Right hindlimb (tissue), 1 donor: ENCODE measurements at regions not wholly inside any gene's neighbourhood (a gene's known extent, or its start where the extent isn't known, plus 50 kb on each side); places are given as distances from the start of the nearest gene placed in this dataset.

Experiments
- DNase-seq: peaks from one replicate; pipeline ENCODE4 v3.0.0-alpha.2; 2018

DNA sequence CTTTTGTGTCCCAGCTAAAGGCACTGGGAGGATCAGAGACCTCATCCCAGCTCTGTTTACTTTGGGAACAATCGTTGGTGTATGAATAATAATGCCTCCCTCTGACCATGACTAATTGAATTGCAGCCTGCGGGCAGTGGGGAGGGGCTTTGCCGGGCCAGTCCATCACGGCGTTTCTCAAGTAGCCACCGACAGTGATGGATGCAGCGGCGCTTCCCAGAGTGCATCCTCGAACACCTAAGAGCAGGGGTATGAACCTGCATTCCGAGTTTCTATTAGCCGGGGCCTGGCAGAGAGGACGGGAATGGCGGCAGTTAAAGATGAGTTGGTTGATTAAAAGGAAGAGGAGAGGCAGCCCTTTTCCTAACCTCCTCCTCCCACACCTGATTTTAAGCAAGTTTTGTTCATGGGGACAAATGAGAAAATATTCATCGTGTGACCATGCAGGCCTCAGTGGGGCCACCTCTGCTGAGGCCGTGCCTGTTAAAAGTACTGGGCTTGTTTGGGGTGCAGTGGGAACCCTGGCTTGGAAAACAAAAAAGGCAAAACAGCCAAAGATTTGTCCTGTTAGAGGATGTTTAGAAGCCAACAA, 154.1 kb downstream of the FOXA2 start:
- no peak for DNase-seq

DNA sequence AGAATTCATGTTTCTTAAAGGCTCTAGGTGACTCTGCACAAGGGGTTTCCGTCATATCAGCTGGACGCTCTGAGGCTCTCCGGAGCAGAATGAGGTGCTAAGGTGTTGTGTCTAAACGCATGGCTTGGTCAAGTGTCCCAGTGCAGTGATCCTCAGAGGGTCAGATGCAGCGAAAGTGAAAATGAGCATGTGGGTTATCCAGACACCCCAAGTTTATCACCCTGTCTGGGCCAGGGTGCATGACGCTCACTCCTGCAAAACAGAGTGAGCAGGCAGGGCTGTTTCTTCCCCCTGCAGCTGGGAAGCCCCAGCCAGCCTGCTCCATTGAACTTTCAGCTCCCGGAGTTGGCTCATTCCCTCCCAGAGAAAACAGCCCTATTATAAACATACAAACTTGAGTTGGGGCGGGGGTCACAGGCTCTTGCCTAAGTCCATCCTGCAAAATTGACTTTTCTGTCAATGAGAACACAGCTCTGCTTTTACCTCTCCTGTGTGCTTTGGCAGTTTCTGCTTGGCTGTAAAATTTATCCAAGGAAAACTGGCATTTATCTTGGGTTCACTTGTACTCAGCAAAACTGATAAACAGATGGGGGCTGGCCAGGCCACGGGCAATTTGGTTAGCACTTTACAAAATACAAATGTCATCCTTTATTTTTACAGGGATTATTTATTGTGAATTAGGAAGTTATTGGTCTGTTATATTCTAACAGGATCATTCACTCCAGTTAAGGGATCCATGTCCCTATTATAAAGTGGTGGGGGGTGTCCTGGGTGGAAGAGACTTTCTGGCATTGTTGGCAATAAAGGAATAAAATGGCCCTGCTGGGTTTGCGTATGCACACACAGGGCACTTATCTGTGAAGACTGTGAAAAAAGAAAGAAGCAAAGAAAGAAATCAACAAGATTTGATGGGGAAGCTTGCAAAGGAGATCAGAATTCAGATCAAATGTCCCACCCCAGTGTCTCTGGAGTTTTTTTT, 154.9 kb downstream of the FOXA2 start:
- no peak for DNase-seq

DNA sequence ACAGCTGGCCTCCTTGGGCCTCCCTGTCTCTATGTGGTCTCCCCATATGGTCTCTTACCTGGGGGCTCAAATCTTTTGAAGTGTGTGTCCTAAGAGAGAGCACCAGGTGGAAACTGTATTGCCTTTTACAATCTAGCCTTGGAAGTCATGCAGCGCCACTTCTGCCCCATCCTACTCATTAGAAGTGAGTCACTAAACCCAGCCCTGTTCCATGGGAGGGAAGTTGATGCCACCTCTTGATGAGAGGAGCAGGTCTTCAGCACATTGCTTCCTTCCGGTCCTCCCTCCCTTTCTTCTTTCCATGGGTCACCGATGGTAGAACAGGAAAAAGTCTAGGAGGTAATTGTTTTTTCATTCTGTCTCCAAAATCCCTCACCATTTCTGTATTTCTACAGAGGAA, 156.3 kb downstream of the FOXA2 start:
- DNase-seq, result no peak

DNA sequence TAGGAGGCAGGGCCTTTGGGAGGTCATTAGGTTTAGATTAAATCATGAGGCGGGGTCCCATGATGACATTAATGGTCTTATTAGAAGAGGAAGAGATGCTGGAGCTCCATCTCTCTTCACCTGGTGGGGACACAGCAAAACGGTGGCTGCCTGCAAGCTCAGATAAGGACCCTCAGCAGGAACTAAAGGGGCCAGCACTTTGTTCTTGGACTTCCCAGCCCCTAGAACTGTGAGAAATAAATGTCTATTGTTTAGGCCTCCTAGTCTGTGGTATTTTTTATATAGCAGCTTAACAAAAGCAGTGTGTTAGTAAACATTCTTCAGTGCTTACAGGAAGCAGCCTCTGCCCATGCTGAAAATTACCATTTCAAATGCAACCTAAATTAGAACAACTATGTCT, 157.6 kb downstream of the FOXA2 start:
- no peak for DNase-seq

DNA sequence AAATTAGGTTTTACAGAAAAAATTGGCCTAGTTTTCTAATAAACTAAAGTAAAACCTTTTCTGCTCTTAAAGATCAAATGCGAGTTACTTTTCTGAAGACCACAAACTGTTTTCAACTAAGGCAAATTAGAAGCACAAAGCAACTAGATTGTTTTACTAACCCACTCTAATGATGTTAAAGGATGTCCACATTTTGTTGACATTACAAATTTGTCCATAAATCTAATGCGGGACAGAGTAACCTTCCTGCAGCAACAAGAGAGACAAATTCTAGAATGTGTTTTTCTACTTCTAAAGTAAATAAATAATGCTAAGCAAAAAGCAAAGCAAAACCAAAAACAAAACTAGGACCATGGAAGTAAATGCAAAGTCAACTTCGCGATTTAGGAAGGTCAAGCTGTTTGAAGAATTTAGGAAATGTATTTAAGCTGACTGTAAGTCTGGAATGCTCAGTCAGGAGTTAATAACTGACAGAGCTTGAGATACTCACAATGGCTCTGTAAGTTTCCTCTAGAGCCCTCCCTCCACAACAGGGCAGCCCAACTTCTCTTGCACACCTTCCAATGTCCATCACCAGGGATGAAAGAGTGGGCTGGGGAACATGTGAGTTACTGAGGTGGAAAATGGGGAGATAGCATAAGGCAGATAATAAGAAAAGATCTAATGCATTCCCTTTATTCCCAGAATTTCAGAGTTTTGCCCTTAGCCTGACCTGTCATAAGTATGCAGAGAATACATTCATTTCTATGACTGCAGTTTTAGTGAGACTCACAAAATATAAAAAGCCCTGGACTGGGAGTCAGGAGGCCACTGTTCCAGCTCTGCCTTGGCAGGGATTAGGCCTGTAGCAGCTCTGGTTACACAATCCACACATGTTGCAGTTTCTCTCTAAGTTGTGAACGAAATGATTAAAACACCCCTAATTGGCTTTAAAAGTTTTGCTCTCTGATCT, 158.8 kb downstream of the FOXA2 start:
- no peak for DNase-seq

DNA sequence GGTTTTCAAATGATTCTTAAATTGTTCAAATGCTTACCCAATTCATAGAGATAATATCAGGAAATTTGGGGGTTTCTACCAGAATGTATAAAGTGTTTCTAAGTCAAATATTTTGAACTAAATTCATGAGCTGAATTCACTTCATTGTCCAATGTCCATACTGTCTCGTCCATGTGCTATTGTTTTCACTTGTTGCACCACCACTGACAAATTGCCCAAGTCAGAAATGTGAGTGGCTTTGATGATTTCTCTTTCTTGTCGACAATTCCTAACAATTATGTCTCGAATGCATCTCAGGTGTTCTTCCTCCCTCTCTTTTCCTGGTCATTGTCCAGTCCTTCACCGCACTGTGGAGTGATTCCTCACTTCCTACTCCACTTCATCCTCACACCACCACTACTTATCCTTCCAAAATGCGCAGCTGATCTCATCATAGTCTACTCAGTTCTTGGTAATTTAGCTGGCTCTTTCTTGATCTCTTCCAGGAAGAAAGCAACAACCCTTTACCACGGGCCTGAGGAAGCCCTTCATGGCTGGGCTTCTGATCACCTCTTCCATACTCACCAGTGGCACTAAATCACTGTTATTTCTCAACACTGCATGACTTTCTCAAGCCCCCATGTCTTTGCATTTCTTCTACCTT, 161.1 kb downstream of the FOXA2 start:
- no peak for DNase-seq

DNA sequence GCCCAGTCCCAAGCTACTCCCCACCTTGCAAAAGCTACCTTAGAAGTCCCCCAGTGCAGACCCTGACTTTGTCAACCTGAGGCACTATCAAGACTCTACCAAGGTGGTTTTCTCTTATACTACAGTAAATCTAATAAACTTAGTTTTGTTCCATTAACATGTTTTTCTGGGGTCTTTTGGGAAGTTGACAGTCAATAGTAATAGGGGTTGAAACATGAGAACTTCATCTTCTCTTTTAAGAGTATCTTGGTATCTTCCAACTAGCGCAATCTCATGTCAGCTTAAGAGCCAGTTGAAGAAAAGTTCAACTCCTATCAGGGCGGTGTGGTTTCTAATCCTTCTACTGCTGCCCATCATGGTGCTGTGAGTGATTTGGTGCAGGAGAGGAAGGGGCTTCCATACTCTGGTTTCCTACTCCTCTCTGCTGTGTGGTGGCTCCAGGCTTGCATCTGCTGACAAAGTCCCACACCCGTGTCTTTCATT, 164.2 kb downstream of the FOXA2 start:
- no peak for DNase-seq

DNA sequence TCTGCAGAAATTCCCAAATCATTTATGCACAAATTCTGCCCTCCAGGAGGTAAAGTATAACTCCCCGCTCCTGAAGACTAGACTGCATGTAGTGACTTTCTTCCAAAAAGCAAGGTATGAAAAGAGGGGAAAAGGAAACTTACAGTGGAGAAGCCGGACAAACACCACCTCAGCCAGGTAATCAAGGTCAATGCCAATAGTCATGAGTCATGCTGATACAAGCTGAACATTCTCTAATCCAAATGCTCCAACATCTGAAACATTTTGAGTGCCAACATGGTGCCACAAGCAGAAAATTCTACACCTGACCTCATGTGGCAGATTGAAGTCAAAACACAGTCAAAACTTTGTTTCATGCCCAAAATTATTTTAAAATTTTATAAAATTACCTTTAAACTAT, 165.6 kb downstream of the FOXA2 start:
- DNase-seq, result no peak

DNA sequence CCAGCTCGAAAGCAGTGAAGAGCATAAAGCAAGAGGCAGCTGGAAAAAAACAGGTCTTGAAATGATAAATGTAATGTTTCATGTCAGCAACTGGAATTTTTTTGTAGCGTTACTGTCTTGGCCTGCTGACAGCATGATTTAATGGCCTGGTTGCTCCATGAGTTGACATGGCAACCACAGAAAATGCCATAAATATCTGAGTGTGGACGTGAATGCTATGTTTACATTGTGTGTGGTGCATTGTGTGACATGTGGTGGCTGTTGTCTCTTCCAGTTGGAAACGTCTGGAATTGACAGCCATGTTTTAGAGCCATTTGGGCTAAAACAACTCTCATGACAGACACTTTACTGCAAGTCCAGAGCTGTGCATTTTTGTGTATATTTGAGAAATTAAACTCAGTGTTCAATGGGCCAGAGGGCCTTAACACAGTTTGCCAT, 170.0 kb downstream of the FOXA2 start:
- DNase-seq, result peak; percentile 32

DNA sequence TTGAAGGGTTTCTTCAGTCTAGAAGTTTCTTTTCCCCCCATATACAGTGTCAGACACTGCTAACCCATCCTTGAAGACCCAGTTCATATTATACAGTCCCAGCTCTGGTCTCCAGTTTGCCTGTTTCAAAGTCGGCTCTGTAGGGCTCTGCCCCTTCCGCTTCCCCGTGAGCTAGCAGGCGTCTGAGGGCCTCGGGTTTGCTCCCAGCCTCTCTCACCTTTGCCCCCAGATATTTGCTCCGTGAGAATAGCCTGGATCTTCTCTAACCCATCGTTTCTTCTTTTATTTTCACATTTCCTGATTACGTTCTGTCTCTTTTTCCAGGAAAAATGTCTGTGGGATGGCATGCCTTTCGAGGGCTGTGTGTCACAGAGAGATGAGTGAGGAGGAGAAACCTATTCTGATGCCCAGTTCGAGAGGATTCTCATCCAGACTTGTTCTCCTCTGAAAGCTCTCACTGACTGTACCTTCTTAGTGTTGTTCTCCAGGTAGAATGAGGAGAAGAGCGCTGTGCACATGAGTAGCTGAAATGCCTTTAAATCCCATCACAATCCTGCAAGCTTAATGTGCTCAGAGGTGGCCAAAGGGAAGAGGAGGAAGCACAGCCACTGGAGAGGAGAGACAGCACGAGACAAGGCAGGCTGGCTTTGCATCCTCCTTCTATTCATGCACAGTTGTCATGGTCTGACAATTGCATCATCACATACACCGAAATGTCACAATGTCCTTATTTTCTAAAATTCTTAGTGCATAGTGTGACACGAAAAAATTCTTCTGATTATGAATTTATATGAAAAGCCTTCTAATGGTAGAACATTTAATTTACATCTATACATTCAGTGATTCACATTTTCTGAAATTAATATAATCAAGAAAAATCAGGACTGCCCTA, 171.1 kb downstream of the FOXA2 start:
- DNase-seq, result no peak

DNA sequence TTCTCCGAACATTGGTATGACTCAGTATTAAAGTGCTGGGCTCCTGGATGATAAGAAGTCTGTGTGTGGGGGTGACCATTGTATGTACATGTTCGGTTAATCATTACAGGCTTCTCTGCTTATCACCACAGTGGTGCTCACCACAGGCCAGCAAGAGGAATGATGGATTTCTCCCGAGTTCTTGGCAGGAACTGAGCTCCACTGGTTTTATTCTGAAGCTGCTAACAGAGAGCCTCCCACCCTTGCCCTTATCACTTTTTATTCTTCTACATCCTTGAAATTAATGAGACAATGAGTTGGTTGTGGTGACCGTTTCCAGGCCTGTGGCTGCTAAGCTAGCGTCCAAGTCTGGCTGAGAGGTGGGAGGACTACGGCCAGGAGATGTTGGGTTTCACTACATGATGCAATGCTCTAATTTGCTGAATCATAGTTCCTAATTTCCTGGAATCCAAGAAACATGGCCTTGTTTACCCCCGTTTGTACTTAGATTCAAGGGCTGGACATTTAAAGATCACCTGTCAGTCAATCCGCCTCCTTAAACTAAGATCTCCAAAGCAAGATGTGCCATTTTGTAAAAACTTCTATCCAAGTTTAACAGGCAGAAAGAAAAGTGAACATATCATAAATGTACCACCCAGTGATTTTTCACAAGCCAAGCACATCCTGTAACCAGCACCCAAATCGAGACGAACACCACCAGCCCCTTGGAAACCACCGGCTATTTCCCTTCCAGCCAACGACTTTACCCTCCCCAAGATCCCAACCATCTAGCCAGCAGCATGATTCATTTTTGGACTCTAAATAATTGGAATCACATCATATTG, 172.5 kb downstream of the FOXA2 start:
- no peak for DNase-seq

DNA sequence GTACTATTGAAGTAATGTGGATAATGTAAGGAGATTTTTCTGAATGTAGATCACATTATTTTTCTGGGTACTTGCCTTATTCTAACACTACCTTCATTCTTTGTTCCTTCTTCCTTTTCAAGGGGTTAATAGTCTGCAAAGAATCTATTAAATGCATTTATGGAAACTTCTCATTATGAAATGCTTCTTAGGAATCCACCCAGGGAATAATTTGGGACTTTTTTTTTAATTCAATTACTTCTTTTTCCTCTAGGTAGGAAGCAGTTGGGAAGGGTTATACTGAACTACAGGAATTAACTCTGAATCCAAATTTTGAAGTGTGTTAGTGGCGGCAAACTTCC, 173.1 kb downstream of the FOXA2 start:
- DNase-seq, result no peak

DNA sequence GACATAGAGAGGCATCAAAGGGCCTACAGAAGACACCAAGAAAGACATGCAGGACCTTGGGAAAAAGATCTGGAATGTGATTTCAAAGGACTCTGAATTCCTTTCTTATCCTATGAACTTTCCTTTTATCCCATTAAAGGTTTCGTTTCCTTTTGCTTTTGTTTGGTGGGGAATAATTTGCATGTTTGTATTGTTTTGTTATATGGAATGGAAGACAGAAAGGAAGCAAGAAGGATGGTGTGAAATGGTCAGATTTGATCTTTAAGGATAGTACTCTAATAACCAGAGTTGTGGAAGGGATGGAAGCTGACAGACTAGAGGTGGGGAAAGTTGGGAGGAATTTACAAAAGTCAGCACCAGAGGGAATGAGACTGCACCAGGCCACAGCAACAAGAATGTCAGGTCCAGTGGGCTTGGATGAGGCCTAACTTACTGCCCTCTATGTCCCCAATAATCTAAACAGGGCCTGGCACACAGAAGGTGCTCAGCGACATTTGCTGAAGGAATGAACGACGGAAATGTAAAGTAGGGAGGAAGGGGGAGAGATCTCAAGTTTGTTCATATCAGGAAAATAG, 173.7 kb downstream of the FOXA2 start:
- no peak for DNase-seq

DNA sequence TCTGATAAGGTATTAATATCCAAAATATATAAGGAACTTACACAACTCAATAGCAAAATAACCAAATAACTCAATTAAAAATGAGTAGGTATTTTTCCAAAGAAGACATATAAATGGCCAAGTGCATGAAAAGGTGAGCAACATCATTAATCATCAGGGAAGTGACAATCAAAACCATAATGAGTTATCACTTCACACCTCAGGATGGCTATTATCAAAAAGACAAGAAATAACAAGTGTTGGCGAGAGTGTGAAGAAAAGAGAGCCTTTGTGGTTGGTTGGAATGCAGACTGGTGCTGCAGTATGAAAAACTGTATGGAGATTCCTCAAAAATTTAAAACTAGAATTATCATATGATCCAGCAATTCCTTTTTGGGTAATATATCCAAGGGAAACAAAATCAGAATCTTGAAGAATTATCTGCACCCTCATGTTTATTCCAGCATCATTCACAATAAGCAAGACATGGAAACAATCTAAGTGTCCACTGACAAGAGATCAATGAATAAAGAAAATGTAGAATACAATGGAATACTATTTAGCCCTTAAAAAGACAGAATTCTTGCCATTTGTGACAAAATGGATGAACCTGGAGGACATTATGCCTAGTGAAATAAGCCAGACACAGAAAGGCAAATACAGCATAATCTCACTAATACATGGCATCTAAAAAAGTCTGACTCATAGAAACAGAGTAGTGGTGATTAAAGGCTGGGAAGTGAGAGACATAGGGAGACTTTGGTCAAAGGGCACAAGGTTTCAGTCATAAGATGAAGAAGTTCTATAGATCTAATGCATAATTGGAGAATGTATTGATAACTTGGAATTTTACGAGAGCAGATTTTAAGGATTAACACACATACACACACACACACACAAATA, 175.6 kb downstream of the FOXA2 start:
- DNase-seq, result no peak

DNA sequence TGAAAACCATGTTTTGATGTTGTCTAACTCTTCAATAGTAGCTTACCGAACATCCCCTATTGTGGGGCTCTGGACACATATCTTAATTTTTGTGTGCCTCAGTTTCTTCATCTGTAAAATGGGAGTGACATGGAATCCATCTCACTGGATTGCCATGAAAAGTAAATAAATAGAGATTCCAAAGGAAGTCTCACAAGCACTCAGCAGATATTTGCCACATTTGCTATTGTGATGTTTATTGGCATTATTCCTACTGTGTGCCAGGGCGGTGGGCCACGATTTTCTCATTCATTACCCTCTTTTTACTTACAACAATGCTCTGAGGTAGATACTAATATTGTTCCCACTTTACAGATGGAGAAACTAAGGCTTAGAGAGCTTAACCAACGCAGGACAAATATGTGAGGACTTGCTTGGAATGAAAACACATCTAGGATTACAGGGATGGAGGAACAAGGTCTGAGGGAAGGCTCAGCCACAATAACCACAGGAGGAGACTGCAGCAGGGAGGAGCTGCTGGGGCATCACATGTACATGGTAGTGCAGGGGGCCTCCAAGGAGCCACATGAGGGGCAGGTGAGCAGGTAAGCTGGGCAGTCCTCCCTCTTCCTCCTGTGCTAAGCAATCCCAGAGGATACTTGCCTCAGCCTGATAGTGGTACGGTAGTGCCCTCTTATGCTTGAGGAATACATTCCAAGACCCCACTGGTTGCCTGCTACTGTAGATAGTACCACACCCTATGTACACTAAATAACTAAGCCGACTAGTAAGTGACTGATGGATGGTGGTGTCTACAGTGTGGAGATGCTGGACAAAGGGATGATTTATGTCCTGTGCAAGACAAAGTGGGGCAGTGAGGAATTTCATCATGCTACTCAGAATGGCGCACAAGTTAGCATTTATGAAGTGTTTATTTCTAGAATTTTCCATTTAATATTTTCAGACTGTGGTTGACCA, 176.9 kb downstream of the FOXA2 start:
- no peak for DNase-seq

DNA sequence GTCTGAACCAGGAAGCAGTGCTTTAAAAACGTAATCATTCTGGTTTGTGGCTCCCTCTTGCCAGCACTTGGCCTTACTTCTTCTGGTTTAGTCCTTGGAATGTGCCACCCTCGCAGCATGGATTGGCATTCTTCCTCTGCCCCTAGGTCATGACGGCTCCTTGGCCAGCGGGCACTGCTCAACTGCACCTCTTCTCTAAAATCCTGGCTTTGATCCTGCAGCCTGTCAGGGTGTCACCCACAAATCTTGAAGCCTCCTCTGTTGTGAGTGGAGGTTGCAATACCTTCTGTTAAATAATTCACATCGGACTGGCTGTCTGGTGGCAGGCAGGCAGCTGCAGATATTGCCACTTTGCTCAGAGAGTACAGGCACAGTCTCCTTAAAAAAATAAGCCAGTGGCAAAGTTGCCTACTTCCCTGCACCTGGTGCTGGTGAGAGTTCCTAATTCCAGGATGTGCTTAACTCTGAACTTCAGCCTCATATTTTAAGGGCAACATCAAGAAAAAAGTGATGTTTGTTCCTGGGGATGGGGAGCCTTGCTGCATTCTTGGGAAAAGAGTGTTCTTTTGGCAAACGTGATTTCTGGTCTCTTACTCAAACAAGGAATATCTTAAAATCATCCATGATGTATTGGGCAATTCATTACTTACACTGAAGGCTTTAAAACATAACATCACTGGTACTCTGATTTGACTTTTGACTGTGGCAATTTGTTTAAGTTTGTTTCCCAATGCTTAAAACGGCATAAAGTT, 179.8 kb downstream of the FOXA2 start:
- no peak for DNase-seq
